Natural killer cell (primary cell): ENCODE measurements at regions not wholly inside any gene's neighbourhood (a gene's known extent, or its start where the extent isn't known, plus 50 kb on each side); places are given as distances from the start of the nearest gene placed in this dataset.

Experiments used
- ATAC-seq, 3 donors: fragments of 150-1000 bp in 2 of 3; fragments of 200-7000 bp in 1 of 3; cut with Tn5 transposase; 1 replicate in 1 of 3; 2 replicates in 2 of 3; pipeline ENCODE4 v1.10.0; 2021; ENCODE audit warnings: mild to moderate bottlenecking in 2 of 3, moderate library complexity in 2 of 3
- DNase-seq, 2 donors: peaks; one replicate each; pipeline versions ENCODE4 v3.0.0 to v3.0.0-alpha.2; 2013 to 2021; ENCODE audit warnings: mixed read lengths in 1 of 2
- H3K27ac ChIP-seq: one replicate; pipeline ENCODE4 v1.5.1; 2013; ENCODE audit warnings: mild to moderate bottlenecking, low read length
- H3K27me3 ChIP-seq: one replicate; pipeline ENCODE4 v1.6.1; 2013; ENCODE audit warnings: low read length; ENCODE audit not compliant: control insufficient read depth, insufficient read depth
- H3K36me3 ChIP-seq: one replicate; pipeline ENCODE4 v1.6.1; 2013; ENCODE audit warnings: low read length; ENCODE audit not compliant: control insufficient read depth, insufficient read depth
- H3K4me1 ChIP-seq: one replicate; pipeline ENCODE4 v1.6.1; 2013; ENCODE audit warnings: low read length; ENCODE audit not compliant: control insufficient read depth, insufficient read depth
- H3K4me3 ChIP-seq: one replicate; pipeline ENCODE4 v1.5.1; 2013; ENCODE audit warnings: low read length
- H3K9me3 ChIP-seq: one replicate; pipeline ENCODE4 v1.6.1; 2013; ENCODE audit warnings: low read length; ENCODE audit not compliant: control insufficient read depth, insufficient read depth
- H3K27ac Mint-ChIP-seq, 2 donors: one replicate each; pipeline ENCODE4 v1.8.0; 2022; ENCODE audit warnings: mild to moderate bottlenecking in 2 of 2, mixed read lengths in 2 of 2, moderate library complexity in 1 of 2
- H3K27me3 Mint-ChIP-seq, 2 donors: one replicate each; pipeline ENCODE4 v1.8.0; 2022; ENCODE audit warnings: low read depth in 2 of 2, mixed read lengths in 2 of 2
- H3K36me3 Mint-ChIP-seq: one replicate; pipeline ENCODE4 v1.8.0; 2022; ENCODE audit warnings: mixed read lengths
- H3K4me1 Mint-ChIP-seq, 2 donors: one replicate each; pipeline ENCODE4 v1.8.0; 2022; ENCODE audit warnings: mixed read lengths in 2 of 2
- H3K4me3 Mint-ChIP-seq: one replicate; pipeline ENCODE4 v1.8.0; 2022; ENCODE audit warnings: mild to moderate bottlenecking, moderate library complexity, mixed read lengths
- H3K9me3 Mint-ChIP-seq, 2 donors: one replicate each; pipeline ENCODE4 v1.8.0; 2022; ENCODE audit warnings: mixed read lengths in 2 of 2
- WGBS: methylation state at CpG from one replicate; pipeline ENCODE4 v1.1.7; 2013; ENCODE audit warnings: missing lambda C conversion rate; ENCODE audit not compliant: insufficient coverage; 5-methylcytosine and 5-hydroxymethylcytosine counted together
- intact Hi-C: fragments of 100-400 bp; cut with micrococcal nuclease; formaldehyde crosslinking; loops from one replicate; pipeline ENCODE4 v1.14.2; 2022
- TF ChIP-seq, protein P1 (sequence below): fragments of 200-600 bp; IDR thresholded peaks from one replicate; pipeline ENCODE4 v1.8.0; 2022; ENCODE audit warnings: antibody characterized with exemption

DNA sequence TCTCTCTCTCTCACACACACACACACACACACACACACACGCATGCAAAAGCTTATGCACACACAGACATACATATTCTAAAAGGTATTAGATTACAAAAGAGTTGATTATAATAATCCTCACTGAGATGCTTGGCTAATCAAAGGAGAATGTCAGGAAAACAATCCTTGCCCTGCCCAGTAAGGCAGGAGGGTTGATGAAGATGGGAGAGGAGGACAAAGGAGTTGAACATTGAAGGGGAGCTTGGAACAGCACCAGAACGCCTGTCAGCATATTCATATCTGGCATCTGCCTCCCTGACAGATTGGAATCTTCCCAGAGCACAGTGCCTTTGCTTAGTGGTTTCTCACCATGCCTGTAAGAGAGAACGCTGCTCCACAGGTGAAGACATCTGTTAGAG lies 68.6 kb upstream of the PALMD start:
- peaks cover 0 to 1% of the 10 kb centered on the region in 2 donors for H3K9me3 Mint-ChIP-seq
- TF ChIP-seq, protein P1, sequence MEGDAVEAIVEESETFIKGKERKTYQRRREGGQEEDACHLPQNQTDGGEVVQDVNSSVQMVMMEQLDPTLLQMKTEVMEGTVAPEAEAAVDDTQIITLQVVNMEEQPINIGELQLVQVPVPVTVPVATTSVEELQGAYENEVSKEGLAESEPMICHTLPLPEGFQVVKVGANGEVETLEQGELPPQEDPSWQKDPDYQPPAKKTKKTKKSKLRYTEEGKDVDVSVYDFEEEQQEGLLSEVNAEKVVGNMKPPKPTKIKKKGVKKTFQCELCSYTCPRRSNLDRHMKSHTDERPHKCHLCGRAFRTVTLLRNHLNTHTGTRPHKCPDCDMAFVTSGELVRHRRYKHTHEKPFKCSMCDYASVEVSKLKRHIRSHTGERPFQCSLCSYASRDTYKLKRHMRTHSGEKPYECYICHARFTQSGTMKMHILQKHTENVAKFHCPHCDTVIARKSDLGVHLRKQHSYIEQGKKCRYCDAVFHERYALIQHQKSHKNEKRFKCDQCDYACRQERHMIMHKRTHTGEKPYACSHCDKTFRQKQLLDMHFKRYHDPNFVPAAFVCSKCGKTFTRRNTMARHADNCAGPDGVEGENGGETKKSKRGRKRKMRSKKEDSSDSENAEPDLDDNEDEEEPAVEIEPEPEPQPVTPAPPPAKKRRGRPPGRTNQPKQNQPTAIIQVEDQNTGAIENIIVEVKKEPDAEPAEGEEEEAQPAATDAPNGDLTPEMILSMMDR, result no peak
- ATAC-seq, result no peak
- Histone ChIP-seq H3K36me3 (no peaks in the 10 kb centered on the region), H3K27me3 (no peaks in the 10 kb centered on the region), H3K27ac (no peak overlapping the region), H3K4me1 (no peaks in the 10 kb centered on the region), H3K4me3 (no peak overlapping the region), H3K9me3 (no peaks in the 10 kb centered on the region)
- no peaks in the 10 kb centered on the region for H3K4me1 Mint-ChIP-seq
- H3K4me3 Mint-ChIP-seq, result no peak overlapping the region
- WGBS, result 84% methylated on average over 2 of the region's 3 CpGs
- intact Hi-C loops, result no loop called here
- H3K27me3 Mint-ChIP-seq, result no peaks in the 10 kb centered on the region
- no peak overlapping the region for H3K27ac Mint-ChIP-seq
- no peak for DNase-seq
- no peaks in the 10 kb centered on the region for H3K36me3 Mint-ChIP-seq

DNA sequence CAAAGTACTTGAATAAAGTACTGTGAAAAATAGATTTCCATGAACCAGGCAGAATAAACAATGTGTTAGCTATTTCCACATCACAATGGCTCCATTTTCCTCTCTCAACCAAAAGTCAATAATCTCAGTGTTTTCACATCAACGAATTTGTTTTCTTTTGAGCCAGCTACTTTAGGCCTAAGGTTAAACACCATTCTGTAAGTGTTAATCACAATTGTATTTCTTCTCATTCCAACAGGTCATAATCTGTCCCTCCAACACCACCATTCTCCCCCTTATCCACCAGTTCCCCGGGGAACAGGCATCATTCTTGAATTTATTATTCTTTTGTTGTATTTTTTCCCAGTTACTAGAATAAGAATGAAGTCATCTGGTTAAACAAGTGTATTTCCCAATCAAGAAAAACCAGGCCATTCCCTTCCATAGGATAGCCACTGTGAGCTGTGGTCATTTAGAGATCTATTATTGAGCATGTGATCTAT lies 66.2 kb upstream of the PALMD start:
- no peak for DNase-seq
- whole genome bisulfite sequencing, result 19% methylated on average over 1 of the region's 2 CpGs
- ATAC-seq, result no peak
- TF ChIP-seq, protein P1, result no peak
- no peak overlapping the region for H3K27ac Mint-ChIP-seq
- Histone ChIP-seq H3K27ac (no peak overlapping the region), H3K9me3 (no peaks in the 10 kb centered on the region), H3K4me1 (no peaks in the 10 kb centered on the region), H3K36me3 (no peaks in the 10 kb centered on the region), H3K4me3 (no peak overlapping the region), H3K27me3 (no peaks in the 10 kb centered on the region)
- H3K4me1 Mint-ChIP-seq, result no peaks in the 10 kb centered on the region
- H3K9me3 Mint-ChIP-seq, result peaks cover 2 to 4% of the 10 kb centered on the region in 2 donors
- no peak overlapping the region for H3K4me3 Mint-ChIP-seq
- intact Hi-C loops, result no loop called here
- H3K27me3 Mint-ChIP-seq, result no peaks in the 10 kb centered on the region
- no peaks in the 10 kb centered on the region for H3K36me3 Mint-ChIP-seq

DNA sequence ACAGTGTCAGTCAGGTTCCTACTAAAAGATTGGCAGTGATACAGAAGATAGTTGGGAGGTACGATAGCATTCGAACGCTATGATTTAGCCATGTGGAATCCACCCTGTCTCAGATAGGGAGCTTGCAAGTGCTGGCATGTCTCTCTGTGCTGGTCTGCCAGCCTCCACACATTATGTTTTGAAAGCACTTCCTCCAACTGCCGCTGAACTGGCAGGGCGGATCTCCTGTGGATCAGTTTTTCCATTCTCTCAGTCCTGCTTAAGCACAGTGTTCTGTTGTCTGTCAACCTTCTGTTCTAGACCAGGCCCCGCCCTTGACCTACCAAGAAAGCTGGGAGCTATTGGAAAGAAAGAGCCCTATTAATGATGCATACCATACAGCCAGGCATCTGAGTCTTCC lies 65.5 kb upstream of the PALMD start:
- TF ChIP-seq, protein P1, result no peak
- Mint-ChIP-seq H3K36me3 (no peaks in the 10 kb centered on the region), H3K27me3 (no peaks in the 10 kb centered on the region), H3K4me1 (no peaks in the 10 kb centered on the region), H3K27ac (no peak overlapping the region), H3K4me3 (no peak overlapping the region), H3K9me3 (peaks cover 2 to 4% of the 10 kb centered on the region in 2 donors)
- H3K4me1 ChIP-seq, result no peaks in the 10 kb centered on the region
- H3K27me3 ChIP-seq, result no peaks in the 10 kb centered on the region
- no peaks in the 10 kb centered on the region for H3K9me3 ChIP-seq
- ATAC-seq, result no peak
- no peaks in the 10 kb centered on the region for H3K36me3 ChIP-seq
- no peak for DNase-seq
- H3K27ac ChIP-seq, result no peak overlapping the region
- WGBS, result 92% methylated on average over 6 of the region's 6 CpGs
- intact Hi-C loops, result no loop called here
- no peak overlapping the region for H3K4me3 ChIP-seq

DNA sequence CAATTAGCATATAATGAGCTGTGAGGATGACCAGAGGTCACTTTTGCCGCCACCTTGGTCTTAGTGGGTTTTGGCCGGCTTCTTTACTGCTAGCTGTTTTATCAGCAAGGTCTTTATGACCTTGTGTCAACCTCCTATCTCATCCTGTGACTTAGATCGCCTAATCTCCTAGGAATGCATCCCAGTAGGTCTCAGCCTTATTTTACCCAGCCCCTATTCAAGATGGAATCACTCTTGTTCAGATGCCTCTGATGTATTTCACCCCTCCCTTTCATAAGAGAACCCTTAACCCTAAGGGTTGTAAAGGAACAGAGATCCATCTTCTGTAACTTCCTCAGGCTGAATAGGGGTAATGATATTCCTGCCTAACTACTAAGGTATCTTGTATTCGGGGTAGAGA lies 58.9 kb upstream of the PALMD start:
- no peaks in the 10 kb centered on the region for H3K36me3 Mint-ChIP-seq
- H3K4me1 Mint-ChIP-seq, result no peaks in the 10 kb centered on the region
- H3K9me3 ChIP-seq, result no peaks in the 10 kb centered on the region
- ATAC-seq, result no peak
- no peak overlapping the region for H3K4me3 Mint-ChIP-seq
- peaks cover 3 to 4% of the 10 kb centered on the region in 2 donors for H3K9me3 Mint-ChIP-seq
- H3K27ac ChIP-seq, result no peak overlapping the region
- TF ChIP-seq, protein P1, result no peak
- no peaks in the 10 kb centered on the region for H3K36me3 ChIP-seq
- H3K27ac Mint-ChIP-seq, result no peak overlapping the region
- no peaks in the 10 kb centered on the region for H3K27me3 Mint-ChIP-seq
- DNase-seq, result no peak
- WGBS, result 85% methylated on average over 4 of the region's 4 CpGs
- H3K27me3 ChIP-seq, result no peaks in the 10 kb centered on the region
- no peaks in the 10 kb centered on the region for H3K4me1 ChIP-seq
- intact Hi-C loops, result no loop called here
- no peak overlapping the region for H3K4me3 ChIP-seq
